GM19372 (cell line): ENCODE measurements at regions not wholly inside any gene's neighbourhood (a gene's known extent, or its start where the extent isn't known, plus 50 kb on each side); places are given as distances from the start of the nearest gene placed in this dataset.

Experiments
- ATAC-seq: cut with Tn5 transposase; IDR thresholded peaks from one replicate; pipeline ENCODE4 v1.9.1; 2021; ENCODE audit warnings: mild to moderate bottlenecking, low read depth, moderate library complexity; ENCODE audit not compliant: unreplicated experiment

DNA sequence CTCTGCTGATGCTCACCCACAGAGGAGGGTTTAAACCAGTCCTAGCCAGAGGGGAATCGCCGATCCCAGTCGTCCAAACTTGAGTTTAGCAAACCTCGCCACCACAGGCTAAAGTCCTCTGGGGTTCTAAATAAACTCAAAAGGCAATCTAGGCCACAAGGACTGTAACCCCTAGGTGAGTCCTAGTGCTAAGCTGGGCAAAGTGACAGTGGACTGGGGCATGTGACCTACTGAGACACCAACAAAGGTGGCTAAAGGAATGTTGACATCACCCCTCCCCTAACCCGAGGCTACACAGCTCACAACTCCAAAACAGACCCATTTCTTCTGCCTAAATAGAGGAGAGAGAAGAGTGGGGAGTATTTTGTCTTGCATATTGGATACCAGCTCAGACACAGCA lies 142.8 kb upstream of the PRDX4 start:
- ATAC-seq: no peak

DNA sequence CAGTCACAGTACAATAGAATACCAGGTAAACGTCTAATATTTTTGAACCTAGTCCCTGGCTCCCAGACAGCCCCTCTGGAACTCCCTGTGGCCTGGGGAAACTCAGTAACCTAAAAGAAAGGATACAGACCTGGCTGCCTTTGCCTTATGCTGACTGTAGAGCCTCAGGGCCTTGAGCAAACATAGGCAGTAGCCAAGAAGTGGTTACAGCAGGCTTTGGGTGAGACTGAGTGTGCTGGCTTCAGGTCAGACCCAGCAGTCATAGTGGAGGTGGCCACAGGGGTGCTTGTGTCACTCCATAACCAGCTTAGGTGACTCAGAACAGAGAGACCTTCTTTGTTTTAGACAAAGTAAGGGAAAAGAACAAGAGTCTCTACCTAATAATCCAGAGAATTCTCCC lies 141.8 kb upstream of the PRDX4 start:
- no peak for ATAC-seq

DNA sequence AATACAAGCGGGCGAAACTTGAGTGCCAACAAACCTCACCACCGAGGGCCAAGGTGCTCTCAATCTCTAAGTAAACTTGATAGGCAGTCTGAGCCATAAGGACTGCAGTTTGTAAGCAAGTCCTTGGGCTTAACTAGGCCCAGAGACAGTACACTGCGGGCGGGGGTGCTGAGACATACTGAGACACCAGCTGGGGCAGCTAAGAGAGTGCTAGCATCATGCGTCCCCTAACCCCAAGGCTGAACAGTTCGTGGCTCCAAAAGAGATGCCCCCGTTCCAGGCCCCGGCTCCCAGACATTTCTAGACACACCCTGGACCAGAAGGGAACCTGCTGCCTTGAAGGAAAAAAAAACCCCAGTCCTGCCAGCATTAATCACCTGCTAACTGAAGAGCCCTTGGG lies 126.8 kb upstream of the PRDX4 start:
- ATAC-seq: no peak

DNA sequence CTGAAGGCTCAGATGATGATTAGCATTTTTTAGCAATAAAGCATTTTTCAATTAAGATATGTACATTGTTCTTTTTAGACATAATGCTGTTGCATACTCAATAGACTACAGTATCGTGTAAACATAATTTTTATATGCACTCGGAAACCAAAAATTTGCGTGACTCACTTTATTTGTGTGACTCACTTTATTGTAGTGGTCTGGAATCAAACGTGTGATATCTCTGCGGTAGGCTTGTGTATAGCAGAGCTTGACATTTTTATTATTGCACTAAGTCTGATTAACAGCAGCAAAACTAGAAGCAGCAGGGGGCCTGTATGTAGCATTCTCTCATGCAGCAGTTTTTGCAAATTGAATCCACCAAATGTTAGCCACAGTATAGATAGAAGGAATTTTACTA lies 119.1 kb upstream of the PRDX4 start:
- no peak for ATAC-seq

DNA sequence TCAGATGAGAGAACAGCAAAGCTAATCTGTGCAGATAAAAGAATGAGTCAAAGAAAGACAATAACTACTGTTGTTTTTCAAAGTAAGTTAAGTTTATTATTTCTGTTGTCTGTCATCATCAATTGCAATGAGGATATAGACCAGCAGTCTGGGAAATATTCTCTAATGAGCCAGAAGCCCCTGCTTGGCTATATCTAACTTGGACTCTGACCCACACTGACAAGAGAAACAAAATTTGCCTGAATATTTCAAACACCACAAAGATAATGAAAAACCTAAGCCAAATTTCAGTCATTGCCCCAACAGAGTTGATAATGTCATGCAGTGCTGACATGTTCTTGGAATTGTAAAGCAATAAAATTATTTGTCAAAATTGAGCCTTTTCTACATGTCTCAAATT lies 115.0 kb upstream of the PRDX4 start:
- no peak for ATAC-seq

DNA sequence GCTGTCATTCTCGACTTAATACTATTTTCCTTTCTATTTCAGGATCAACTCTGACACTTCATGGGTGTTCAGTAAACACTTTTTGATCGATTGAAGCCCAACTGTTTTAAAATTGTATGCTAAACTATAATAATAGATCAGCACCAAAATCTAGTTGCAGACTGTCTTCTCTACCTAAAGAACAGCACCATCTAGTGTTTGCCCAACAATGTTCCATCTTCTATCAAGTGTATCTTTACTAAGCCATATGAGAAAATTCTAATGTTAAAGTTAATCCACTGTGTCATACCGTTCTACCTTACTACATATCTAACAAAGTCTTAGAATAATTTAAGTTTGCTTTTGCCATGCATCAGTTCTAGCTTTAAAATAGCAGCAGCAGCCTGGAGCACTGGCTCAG lies 113.0 kb upstream of the PRDX4 start:
- ATAC-seq: no peak

DNA sequence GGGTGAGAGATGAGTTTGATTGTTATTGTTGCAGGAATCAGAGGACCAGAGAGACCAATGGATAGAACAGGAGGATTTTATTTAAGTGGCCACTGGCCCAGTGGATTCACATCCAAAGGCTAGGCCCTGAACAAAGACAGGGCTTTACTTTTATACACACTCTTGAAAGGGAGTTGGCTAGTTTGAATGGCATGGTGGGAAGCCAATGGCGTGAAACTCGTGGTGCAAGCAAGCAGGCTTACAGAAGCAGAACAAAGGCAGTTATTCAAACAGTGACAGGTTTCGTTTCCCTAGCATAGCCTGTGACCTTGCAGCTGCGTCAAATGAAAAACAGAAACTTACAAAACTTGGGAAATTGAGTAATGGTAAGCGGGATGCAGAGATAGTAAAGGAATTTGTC lies 110.2 kb upstream of the PRDX4 start:
- no peak for ATAC-seq

DNA sequence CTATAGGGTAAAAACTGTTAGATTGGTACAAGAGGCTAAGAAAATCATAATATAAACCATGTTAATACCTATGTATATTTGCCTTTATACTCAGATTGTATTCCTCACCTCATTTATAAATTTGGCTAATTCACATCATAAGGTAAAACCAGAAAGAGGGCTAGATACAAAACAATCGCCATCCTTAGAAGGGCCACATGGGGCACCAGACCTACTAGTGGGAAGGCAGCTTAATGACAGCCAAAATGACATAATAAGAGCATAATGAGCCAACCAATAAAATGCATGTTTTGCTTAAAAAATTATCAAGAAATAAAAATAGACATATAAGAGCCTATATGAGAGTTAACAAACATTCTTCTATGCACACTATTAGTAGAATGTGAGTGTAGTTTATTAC lies 107.3 kb upstream of the PRDX4 start:
- ATAC-seq: no peak

DNA sequence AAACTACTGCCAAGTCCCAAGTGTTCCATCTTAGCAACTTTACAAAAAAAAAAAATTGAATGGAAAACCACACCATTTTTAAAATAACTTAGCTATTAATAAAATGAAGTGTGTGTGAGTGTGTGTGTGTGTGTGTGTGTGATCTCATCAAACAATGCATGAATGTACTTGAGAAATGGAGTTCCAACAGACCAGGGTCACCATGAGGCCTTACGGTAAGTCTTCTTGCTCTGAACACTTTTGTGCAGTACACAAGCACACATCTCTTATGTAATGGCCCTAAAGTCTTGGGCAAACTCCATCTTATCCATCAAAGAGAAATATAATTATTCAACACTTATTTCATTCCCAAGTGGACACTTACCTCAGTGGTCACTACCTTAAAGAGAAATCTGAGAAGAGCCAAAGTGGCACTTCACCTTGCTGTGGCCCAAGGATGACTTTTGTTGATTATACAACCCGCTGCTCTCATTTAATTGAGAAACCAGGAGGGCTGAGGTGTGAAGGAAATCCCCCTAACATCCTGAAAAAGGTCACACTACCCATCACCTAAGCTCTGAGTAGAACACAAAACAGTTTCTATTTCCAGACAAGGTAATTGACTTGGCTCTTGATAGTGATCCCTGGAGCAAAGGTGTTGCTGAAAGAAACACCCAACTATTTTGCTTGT lies 96.5 kb upstream of the PRDX4 start:
- no peak for ATAC-seq

DNA sequence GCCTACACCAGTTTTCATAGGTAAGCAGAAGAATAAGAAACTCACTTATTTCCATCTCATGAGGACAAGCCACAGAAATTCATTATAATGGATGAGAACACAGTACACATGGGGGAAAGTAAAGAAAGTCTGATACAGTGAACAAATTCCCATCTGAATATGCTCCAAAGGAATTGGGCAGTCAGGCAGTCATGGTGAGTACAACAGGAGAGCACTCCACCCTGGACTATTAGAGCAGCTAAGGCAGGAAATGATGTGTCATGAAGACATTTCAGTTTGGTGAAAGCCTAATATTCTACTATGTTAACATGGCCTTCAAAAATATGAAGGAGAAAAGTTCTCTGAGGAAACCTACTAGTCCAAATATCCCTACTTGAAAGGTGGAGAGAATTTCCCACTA lies 92.0 kb upstream of the PRDX4 start:
- no peak for ATAC-seq

DNA sequence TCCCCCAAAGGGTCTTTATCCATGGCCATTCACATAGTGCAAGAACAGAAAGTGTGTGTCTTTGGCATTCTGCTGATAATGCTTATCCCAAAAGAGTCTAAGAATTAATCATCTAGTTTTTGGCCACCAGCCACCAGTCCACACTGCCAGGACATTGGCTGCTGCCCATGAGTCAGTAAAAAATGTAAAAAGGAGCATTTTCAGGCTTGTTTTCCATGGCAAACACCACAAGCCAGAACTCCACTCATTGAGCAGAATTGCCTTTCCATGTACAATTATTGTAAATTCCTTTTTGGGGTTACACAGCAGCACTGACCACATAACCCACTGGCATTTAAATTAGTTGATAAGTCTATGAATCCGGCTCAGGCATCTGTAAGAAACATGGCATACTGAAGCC lies 89.2 kb upstream of the PRDX4 start:
- ATAC-seq: no peak

DNA sequence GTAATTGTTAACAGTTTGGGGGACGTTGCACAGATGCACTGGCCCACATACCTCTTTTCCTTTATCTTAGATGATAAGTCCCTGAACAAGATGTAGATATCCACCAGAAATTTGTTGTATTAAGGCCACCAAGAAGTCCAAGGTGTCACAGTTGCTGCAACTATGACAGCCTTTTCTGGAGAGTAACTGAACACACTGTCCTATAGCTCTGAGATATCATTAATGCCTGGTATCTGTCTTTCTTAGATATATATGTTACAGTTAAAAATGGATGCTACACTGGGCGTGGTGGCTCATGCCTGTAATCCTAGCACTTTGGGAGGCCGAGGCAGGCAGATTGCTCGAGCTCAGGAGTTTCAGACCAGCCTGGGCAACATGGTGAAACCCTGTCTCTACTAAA lies 77.8 kb upstream of the PRDX4 start:
- ATAC-seq: no peak

DNA sequence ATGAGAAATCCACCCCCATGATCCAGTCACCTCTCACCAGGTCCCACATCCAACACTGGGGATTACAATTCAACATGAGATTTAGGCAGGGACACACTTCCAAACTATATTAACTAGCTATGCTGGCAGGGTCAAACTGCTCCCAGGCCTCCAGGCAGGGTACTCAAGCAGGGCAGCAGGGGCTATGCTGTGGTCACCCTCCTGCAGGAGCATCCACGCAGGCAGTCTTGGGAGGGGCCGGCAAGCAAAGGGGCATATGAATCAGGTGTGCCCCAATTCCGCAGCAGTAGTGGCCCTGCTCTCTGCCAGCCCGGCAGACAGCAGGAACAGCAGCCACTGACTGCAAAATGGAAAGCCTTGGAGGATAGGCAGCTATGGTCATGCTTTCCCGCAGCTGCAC lies 74.6 kb upstream of the PRDX4 start:
- no peak for ATAC-seq

DNA sequence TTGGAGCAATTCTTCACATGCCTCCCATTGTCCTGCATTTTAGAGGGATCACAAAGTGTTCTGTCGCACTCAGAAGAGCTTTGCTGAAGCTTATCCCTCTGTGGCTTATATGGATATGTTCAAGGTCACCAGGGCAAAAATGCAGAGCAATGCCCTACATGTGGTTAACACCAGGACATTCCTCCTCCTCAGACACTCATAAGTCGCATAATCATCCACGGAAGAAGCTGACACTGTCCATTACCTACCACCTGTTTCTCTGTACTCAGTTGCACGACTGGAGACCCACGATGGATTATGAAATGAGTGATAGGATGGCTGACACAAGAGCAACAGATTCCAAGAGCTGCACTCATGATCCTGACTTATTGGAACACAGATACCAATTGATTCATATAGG lies 68.7 kb upstream of the PRDX4 start:
- ATAC-seq: no peak

DNA sequence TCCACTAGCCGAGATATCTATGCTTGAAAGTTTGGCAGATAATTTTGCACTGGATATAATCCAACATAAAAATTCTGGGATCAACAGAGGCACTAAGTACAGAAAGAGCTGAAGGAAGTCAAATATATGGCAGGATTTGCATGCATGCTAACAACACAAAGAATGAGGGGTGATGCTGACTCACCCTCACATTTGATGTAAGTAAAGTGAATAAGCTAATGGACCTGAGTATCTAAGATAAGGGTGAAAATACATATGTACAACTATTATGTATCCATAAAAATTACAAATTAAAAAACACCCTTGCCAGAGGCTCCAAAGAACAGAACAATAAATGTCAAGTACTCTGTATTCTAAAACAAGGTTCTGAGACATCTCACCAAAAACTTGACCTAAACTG lies 63.8 kb upstream of the PRDX4 start:
- ATAC-seq: no peak

DNA sequence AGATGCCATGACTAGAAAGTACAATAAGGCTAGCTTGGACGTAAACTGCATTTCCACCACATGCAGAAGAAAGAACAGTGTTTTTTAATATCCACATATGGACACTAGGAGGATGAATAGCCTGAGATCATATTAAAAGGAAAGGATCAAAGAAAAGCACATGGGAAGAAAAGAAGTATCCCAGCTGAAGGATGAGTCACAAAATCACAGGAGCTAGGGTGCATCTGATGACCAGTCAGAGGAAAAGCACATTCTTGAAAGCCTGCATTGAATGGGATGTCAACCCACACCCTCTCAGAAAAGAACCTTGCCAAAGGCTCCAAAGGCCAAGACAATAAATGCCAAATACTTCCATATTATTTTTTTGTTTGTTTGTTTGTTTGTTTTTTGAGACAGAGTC lies 56.8 kb upstream of the PRDX4 start:
- no peak for ATAC-seq

DNA sequence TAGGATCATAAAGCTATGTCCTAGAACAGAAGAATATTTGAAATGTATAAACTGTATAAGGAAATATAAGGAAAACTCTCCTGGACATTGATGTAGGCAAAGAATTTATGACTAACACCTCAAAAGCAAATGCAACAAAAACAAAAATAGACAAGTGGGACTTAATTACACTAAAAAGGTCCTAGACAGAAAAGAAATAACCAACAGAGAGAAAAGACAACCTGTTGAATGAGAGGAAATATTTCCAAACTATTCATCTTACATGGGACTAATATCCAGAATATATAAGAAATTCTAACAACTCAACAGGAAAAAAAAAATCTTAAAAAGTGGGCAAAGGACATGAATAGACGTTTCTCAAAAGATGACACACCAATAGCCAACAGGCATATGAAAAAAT lies 54.4 kb upstream of the PRDX4 start:
- no peak for ATAC-seq

DNA sequence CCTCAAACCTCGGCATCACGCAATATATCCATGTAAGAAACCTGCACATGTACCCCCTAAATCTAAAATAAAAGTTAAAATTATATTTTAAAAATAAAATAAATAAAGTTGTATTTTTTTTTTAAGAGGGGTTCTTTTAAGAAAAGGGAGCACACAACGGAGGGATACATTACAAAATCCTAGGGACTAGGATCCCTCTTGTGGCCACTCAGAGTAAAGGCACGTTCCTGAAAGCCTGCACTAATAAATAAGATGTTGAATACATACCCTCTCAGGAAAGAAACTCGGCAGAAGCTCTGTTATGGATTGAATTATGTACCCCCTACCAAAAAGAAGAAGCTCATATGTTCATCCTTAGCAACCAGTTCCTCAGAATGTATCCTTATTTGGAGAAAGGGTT lies 50.9 kb upstream of the PRDX4 start:
- no peak for ATAC-seq
